Caki2 (cell line): ENCODE measurements at regions not wholly inside any gene's neighbourhood (a gene's known extent, or its start where the extent isn't known, plus 50 kb on each side); places are given as distances from the start of the nearest gene placed in this dataset.
A peak's percentile ranks its signal among the peaks of the same experiment; 100 is the strongest.

Experiments
- DNase-seq: peaks from one replicate; pipeline ENCODE4 v3.0.0-alpha.2; 2015; ENCODE audit warnings: low read depth
- in situ Hi-C: cut with HindIII; loops from 2 replicates; pipeline ENCODE4 v1.10.0; 2016; ENCODE audit warnings: low sequenced_read_pairs, low pct_unique_long_range_greater_than_20kb, mixed read lengths

- DNase-seq: no peak
- in situ Hi-C loops: no loop called here
These were observed 237.0 kb upstream of the TBX3 start for GRCh38 chr12:114920771-114921554.

DNA sequence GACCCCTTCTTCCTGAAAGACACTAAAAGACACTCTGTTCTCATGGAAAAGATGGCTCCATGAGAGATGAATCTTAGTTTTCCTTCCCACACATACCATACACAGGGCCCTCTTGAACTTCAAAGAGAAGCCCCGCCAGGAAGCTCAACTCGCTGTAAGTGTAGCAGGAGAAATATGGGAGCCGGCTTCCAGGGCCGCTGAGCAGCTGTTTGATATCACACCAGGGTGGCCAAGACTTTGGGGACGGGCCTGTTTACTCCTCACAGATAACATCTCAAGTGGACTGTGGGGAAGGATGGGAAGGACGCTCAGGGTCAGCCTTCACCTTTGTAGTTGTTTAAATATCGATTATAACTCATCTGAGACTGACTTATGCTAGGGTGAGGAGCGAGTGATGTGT, 235.5 kb upstream of the TBX3 start:
- DNase-seq: no peak
- in situ Hi-C loops: no loop called here

DNA sequence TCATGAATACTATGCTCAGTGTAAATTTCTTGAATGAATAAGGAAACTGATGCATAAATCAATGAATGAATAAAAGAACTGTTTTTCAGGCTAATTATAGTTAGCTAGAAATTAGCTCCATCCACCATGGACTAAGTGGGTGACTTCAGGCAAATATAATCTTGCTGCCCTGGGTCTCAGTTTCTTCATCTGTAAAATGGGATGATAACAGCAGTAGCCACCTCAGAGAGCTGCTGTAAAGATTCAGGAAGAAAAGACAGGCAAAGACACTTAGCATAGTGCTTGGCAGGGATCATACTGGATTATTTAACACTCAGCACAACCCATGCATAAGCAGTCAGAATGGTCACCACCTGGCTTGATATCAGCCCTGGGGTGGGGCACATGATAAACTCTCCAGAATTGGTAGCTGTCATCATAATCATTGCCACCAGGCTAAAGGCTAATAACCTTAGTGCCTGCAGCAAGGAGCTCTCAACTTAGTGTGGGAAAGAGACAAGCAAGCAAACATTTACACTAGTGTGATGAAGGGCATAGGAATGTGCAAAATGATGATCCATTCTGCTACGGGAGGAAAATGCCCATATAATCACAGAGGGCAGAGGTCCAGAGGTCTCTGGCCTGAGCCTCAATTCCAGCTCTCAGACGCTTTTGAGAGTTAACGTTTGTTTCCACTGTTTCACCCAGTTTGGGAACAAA, 234.7 kb upstream of the TBX3 start:
- DNase-seq: peak; percentile 18
- in situ Hi-C loops: no loop called here

- in situ Hi-C loops: no loop called here
- no peak for DNase-seq
These were observed 234.0 kb upstream of the TBX3 start for GRCh38 chr12:114917953-114918352.

DNA sequence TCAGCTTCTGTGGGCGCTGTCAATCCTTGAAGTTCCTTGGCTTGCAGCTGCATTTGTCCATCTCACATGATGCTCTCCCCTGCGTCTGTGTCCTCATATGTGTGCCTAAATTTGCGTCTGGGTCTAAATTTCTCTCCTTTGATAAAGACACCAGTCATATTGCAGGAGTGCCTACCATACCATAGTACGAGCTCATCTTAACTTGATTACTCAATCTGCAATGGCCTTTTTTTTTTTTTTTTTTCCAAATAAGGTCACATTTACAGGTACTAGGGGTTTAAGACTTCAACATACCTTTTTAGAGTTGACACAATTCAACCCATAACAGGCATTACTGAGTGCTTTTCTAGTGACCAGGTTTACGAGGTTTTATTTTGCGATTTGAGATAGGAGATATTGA, 233.3 kb upstream of the TBX3 start:
- in situ Hi-C loops: no loop called here
- DNase-seq: no peak

DNA sequence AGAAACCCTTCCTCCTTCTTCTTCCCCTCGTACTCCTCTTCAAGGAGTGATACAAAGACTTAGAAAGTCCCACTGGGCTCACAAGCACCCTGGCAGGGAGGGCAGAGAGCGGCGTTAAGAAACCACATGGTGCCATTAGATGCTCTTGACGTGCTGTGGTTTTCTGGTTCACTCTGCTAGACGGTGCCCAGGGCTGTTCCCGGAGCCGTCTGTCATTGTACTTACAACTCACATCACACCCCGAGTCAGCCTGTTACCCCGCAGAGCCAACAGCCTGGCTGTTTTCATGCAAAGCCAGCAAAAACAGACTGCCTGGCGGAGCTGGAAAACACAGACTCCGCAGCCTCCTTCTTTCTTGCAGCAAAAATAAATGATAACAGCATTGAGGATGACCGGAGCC, 232.6 kb upstream of the TBX3 start:
- in situ Hi-C loops: no loop called here
- DNase-seq: no peak

GRCh38 chr12:114916124-114916523, 232.1 kb upstream of the TBX3 start:
- in situ Hi-C loops: no loop called here
- no peak for DNase-seq

DNA sequence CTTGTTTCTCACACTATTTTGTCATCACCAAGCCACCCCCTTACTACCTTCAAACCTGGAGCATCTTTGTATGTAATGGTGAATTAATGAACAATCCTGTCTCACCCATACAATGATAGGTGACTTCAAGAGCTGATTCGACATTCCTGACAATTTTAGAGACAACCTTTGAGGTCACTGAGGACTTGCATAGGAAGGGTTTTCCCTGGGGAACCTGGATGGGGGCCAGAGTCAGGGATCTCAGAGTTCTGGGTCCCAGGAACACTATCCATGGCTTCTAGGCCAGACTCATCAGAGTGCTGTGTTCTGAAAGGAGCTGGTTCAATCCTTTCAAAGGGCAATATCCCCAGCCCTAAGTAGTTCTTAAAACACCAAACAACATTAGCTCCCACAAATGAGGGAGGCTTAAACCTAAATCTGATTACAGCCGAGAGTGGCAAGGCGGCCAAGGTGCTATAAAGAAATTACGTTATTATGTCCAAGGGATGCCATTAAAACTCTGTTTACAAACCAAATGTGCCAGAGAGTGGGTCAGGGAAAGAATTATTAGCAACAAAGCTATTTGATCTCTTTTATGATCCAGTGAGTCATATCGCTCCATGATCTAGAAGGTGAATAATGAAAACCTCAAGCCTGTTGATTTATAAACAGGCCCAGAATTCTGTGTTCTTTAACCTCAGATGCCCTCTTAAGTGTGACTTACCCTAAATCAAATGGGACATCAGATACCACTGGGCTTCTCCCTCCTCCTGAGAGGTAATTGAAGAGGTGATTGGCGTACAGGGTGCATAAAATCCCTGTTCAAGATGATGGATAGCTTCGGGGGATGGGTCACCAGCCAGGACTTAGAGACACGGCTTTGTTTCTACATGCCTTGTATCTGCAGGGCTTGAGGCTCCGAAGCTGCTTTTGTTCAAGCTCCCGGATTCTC, 230.2 kb upstream of the TBX3 start:
- in situ Hi-C loops: no loop called here

GRCh38 chr12:114912811-114913210, 228.8 kb upstream of the TBX3 start:
- no peak for DNase-seq
- in situ Hi-C loops: no loop called here

More for the DNA sequence above, 230.2 kb upstream of the TBX3 start:
- peak; percentile 19 for DNase-seq

DNA sequence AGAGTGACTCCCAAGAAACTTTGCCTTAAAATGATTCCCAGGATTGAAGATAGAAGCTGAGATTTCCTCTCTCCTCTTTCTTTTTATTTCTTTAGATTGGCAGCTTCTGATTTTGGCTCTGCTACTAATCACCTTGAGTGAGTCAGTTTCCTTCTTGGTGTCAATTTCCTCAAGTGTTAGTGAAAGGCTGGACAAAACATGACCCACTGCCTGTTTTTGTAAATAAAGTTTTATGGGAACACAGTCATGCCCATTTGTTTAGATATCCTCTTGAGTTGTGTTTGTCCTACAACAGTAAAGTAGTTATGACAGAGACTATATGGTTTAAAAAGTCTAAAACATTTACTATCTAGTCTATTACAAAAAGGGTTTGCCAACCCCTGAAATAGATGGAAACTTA, 227.2 kb upstream of the TBX3 start:
- DNase-seq: no peak
- in situ Hi-C loops: no loop called here

GRCh38 chr12:114904254-114905003, 220.5 kb upstream of the TBX3 start:
- peak; percentile 10 for DNase-seq
- in situ Hi-C loops: no loop called here

GRCh38 chr12:114903083-114903691, 219.2 kb upstream of the TBX3 start:
- in situ Hi-C loops: no loop called here
- DNase-seq: no peak

- no peak for DNase-seq
- in situ Hi-C loops: no loop called here
These were observed 218.7 kb upstream of the TBX3 start for GRCh38 chr12:114902665-114903064.

- in situ Hi-C loops: no loop called here
- no peak for DNase-seq
These were observed 217.3 kb upstream of the TBX3 start for GRCh38 chr12:114901316-114901715.

- in situ Hi-C loops: no loop called here
These were observed 214.2 kb upstream of the TBX3 start for GRCh38 chr12:114898159-114898558.

GRCh38 chr12:114895827-114896226, 211.9 kb upstream of the TBX3 start:
- no peak for DNase-seq
- in situ Hi-C loops: no loop called here

More at GRCh38 chr12:114898159-114898558, 214.2 kb upstream of the TBX3 start:
- DNase-seq: no peak

DNA sequence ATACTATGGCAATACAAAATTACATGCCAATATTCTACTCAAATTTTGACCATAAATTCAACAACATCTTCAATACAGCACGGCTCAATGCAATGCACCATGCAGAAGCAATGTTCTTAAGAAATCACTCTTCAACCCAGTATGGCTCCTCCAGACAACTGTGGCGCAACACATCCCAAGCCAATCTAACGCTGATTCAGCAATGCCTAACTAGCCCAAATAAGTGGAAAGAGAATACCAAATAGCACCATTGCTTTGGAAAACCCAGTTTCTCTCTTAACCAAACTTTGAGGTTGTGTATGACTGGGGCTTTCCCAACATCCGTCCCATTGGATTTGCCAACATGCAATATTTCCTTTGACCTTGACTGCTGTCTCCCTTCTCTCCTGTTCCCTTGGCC, 211.1 kb upstream of the TBX3 start:
- in situ Hi-C loops: no loop called here
- DNase-seq: no peak

- in situ Hi-C loops: no loop called here
- DNase-seq: no peak
These were observed 210.1 kb upstream of the TBX3 start for GRCh38 chr12:114894076-114894475.
